Vagina (tissue), 2 donors: ENCODE measurements at regions not wholly inside any gene's neighbourhood (a gene's known extent, or its start where the extent isn't known, plus 50 kb on each side); places are given as distances from the start of the nearest gene placed in this dataset.

Source experiments
- DNase-seq, 2 donors: peaks; one replicate each; pipeline ENCODE4 v3.0.0-alpha.2; 2017; ENCODE audit errors: extremely low spot score in 2 of 2
- H3K27ac ChIP-seq: fragments of 200-600 bp; sonication (generic); one replicate; pipeline ENCODE4 v1.5.1; 2019
- H3K27me3 ChIP-seq: fragments of 200-600 bp; sonication (generic); one replicate; pipeline ENCODE4 v1.5.1; 2019
- H3K36me3 ChIP-seq, 2 donors: fragments of 200-600 bp; sonication (generic); one replicate each; pipeline ENCODE4 v1.5.1; 2017 to 2019
- H3K4me1 ChIP-seq: fragments of 200-600 bp; sonication (generic); one replicate; pipeline ENCODE4 v1.5.1; 2019
- H3K4me3 ChIP-seq, 2 donors: fragments of 200-600 bp; sonication (generic); 1 replicate in 1 of 2; 2 replicates in 1 of 2; pipeline ENCODE4 v1.5.1; 2016 to 2019
- H3K9me3 ChIP-seq: fragments of 200-600 bp; sonication (generic); one replicate; pipeline ENCODE4 v1.5.1; 2019
- CTCF ChIP-seq, 3 experiments: fragments of 450-650 bp in 2 of 3; fragments of 200-600 bp in 1 of 3; sonication (generic) in 1 of 3; IDR thresholded peaks; one replicate each; pipeline ENCODE4 v1.5.1; 2017 to 2019; ENCODE audit warnings: antibody characterized with exemption in 3 of 3, mild to moderate bottlenecking in 2 of 3, moderate library complexity in 2 of 3
- POLR2A ChIP-seq, 2 donors: fragments of 450-650 bp; IDR thresholded peaks; one replicate each; pipeline ENCODE4 v1.6.1; 2017; ENCODE audit warnings: antibody characterized with exemption in 2 of 2, mild to moderate bottlenecking in 2 of 2, moderate library complexity in 2 of 2
- POLR2AphosphoS5 ChIP-seq, 2 donors: sonication (generic); formaldehyde crosslinking; IDR thresholded peaks; one replicate each; pipeline ENCODE4 v1.9.0; 2017; ENCODE audit warnings: antibody characterized with exemption in 2 of 2, mild to moderate bottlenecking in 2 of 2, low read depth in 1 of 2; ENCODE audit not compliant: insufficient read depth in 1 of 2
- intact Hi-C: fragments of 100-400 bp; cut with DNase I; formaldehyde crosslinking; loops from one replicate; pipeline ENCODE4 v1.15.1; 2023

DNA sequence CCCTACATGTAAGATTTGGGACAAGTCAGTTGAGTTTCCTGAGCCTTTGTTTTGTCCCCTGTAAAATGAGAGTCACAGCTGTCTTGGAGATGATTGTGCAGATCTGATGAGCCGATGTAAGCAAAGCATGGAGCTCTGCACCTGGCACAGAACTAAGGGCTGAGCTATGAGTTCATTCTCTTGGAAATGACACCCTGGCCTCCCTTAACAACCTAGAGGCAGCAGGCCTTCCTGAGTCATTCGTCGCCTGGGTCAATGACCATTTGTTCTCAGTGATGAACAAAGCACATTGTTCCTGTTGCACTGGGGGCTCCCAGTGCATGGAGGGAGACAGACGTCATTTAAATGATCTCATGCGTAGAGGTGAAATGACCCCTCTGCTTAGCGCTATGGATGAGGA lies 62.8 kb upstream of the GCSH start:
- Histone ChIP-seq H3K27ac (no peak overlapping the region), H3K4me3 (no peak overlapping the region), H3K4me1 (no peaks in the 10 kb centered on the region), H3K36me3 (no peaks in the 10 kb centered on the region), H3K27me3 (no peaks in the 10 kb centered on the region), H3K9me3 (no peaks in the 10 kb centered on the region)
- TF ChIP-seq POLR2AphosphoS5 (IDR thresholded peaks at IDR 0.05; ENCODE audit: insufficient read depth in 1 of 2, low read depth in 1 of 2) (no peak), POLR2A (IDR thresholded peaks at IDR 0.05) (no peak)
- DNase-seq: no peak
- intact Hi-C loops: no loop called here

DNA sequence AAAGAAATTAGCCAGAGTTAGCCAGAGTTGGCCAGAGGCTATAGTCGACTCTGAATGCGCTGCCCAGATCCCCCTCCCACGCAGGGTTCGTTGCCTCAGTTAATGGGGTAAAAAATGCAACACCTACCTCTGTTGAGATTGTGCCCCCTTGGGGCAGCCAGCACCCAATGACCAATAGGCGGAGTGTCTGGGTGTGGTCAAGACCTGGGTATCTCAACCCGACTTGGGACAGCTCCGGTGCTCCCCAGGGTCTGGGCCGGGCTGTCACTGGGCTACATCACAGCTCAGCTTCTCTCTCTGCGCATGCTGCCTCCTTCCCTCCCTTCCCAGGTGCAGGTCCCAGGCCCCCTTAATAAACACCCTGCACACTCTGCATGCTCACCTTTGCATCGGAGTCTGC lies 59.6 kb upstream of the GCSH start:
- Histone ChIP-seq H3K4me3 (no peak overlapping the region), H3K9me3 (no peaks in the 10 kb centered on the region), H3K27ac (no peak overlapping the region), H3K36me3 (no peaks in the 10 kb centered on the region), H3K4me1 (no peaks in the 10 kb centered on the region), H3K27me3 (no peaks in the 10 kb centered on the region)
- intact Hi-C loops: no loop called here
- no peak for DNase-seq
- TF ChIP-seq POLR2A (IDR thresholded peaks at IDR 0.05): no peak
- TF ChIP-seq CTCF (IDR thresholded peaks at IDR 0.05): no peak
- TF ChIP-seq POLR2AphosphoS5 (IDR thresholded peaks at IDR 0.05; ENCODE audit: insufficient read depth in 1 of 2, low read depth in 1 of 2): no peak

DNA sequence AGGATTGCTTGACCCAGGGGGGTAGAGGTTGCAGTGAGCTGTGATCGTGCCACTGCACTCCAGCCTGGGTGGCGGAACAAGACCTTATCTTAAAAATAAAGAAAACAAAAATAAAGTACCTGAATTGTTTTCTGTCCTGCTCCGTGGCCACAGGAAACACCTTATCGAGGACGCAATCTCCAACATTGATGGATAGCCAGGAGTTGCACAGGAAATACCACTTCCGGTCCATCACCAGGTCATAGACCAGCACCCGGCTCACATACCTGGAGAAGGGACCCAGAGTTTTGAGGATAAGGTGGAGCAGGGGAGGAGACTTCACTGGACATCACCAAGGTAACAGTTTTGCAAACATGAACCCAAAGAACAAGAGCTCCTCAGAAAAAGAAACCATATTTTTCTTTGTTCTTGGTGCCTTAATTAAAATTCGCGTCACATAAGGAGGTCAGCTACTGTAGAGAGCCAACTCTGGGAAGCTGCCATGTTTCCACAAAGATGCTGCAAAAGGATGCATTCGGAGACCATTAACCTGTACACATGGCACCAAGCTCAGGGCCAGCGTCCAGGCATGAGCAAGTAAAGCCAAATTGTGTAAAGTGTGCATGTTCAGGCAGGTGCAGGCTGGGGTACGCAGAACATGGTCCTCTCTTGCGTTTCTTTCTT lies 55.6 kb upstream of the GCSH start:
- DNase-seq: no peak
- no peaks in the 10 kb centered on the region for H3K4me1 ChIP-seq
- H3K9me3 ChIP-seq: no peaks in the 10 kb centered on the region
- H3K27me3 ChIP-seq: no peaks in the 10 kb centered on the region
- H3K4me3 ChIP-seq: no peak overlapping the region
- intact Hi-C loops: no loop called here
- H3K27ac ChIP-seq: no peak overlapping the region
- H3K36me3 ChIP-seq: no peaks in the 10 kb centered on the region
- TF ChIP-seq POLR2A (IDR thresholded peaks at IDR 0.05) (no peak), CTCF (IDR thresholded peaks at IDR 0.05) (no peak), POLR2AphosphoS5 (IDR thresholded peaks at IDR 0.05; ENCODE audit: insufficient read depth in 1 of 2, low read depth in 1 of 2) (no peak)

DNA sequence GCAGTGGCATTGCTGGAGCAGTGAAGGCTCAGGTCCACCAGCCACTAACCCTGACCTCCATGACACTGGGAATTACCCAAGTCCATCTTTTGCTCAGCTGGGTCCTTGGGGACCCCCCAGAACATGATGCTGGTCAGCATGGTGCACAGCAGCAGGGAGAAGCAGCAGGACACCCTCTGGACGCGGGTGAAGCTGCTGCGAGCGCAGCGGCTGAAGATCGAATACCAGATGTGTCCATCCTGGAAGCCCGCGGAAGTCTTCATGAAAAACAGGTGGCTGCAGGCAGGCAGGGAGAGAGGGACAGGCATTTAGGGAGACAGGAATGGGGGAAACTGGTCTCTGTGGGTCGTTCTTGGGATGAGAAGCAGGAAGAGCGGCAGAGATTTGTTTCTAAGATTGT lies 53.4 kb upstream of the GCSH start:
- Histone ChIP-seq H3K4me3 (no peak overlapping the region), H3K27me3 (no peaks in the 10 kb centered on the region), H3K4me1 (no peaks in the 10 kb centered on the region), H3K27ac (no peak overlapping the region), H3K36me3 (no peaks in the 10 kb centered on the region), H3K9me3 (no peaks in the 10 kb centered on the region)
- intact Hi-C loops: loop anchor here (5.0 kb wide), 1 partner anchor 1098 kb away; no protein-coding TSS in a partner anchor
- no peak for TF ChIP-seq POLR2A (IDR thresholded peaks at IDR 0.05)
- TF ChIP-seq CTCF (IDR thresholded peaks at IDR 0.05): no peak
- no peak for TF ChIP-seq POLR2AphosphoS5 (IDR thresholded peaks at IDR 0.05; ENCODE audit: insufficient read depth in 1 of 2, low read depth in 1 of 2)
- DNase-seq: no peak

DNA sequence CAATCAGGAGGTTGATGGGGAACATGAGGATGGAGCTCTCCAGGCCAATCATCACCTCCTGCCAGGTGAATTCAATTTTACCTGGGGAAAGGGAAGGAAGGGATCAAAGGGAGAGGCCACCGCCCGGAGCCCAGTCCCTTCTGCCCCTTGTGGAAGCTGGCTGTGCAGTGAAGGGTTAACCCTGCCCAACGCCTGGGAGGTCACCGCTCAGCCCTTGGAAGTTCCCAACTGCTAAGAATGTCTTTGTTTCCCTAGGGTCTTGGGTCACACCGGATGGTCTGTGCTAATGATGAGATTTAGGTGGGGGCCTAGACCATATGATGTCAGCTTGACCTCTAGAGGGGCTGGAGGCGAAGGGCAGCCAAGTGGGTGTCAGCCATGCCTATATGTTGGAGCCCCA lies 52.1 kb upstream of the GCSH start:
- Histone ChIP-seq H3K9me3 (no peaks in the 10 kb centered on the region), H3K4me3 (no peak overlapping the region), H3K27ac (no peak overlapping the region), H3K36me3 (no peaks in the 10 kb centered on the region), H3K27me3 (no peaks in the 10 kb centered on the region), H3K4me1 (no peaks in the 10 kb centered on the region)
- intact Hi-C loops: loop anchor here (5.0 kb wide), 1 partner anchor 1099 kb away; no protein-coding TSS in a partner anchor
- DNase-seq: no peak
- TF ChIP-seq POLR2AphosphoS5 (IDR thresholded peaks at IDR 0.05; ENCODE audit: insufficient read depth in 1 of 2, low read depth in 1 of 2) (no peak), POLR2A (IDR thresholded peaks at IDR 0.05) (no peak), CTCF (IDR thresholded peaks at IDR 0.05) (no peak)
